GM19467 (cell line): ENCODE measurements at regions not wholly inside any gene's neighbourhood (a gene's known extent, or its start where the extent isn't known, plus 50 kb on each side); places are given as distances from the start of the nearest gene placed in this dataset.
A peak's percentile ranks its signal among the peaks of the same experiment; 100 is the strongest.

Source experiments
- ATAC-seq: cut with Tn5 transposase; IDR thresholded peaks from one replicate; pipeline ENCODE4 v1.9.1; 2021; ENCODE audit warnings: mild to moderate bottlenecking, moderate library complexity; ENCODE audit not compliant: unreplicated experiment

DNA sequence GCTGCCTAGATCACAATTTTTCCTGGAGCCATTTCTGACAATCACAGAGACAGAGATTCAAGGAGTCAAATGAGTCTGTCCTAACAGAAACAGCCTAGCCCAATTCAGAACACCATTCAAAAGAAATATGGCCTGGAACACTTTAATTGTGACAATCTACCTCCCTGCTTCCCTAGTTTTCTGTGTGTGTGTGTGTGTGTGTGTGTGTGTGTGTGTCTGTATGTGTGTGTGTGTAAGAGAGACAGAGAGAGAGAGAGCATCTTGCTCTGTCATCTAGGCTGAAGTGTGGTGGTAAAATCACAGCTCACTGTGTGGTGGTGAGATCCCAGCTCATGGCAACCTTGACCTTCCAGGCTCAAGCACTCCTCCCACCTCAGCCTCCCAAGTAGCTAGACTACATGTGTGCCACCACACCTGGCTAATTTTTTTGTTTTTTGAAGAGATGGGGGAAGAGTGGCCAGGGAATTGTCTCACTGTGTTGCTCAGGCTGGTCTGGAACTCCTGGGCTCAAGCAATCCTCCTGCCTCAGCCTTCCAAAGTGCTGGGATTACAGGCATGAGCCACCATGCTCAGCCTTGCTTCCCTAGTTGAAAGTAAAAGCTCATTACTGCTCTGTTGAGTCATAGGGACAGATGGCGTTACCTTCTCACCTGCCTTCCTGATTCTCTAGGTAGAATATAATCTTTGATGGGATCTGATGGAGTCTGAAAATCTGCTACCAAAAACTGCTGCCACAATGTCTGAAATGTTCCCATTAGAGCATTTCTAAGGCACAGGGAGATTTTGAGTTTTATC lies 89.6 kb upstream of the BEND6 start:
- ATAC-seq = no peak

DNA sequence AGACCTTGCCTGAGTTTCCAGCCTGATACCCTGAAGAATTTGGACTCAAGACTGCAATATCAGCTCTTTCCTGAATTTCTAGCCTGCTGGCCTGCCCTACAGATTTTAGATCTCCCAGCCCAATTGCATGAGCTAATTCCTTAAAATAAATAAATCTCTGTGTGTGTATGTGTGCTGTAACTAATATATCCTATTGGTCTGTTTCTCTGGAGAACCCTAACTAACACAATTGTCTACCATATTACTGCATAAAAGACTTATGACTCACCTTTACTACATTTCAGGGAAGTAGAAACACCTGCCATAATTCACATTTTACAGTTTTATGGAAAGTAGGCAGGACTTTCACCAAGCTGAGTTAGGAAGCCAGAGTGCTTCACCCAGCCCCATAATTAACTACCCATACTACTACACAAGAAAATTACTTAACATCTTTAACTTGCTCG lies 90.7 kb upstream of the BEND6 start:
- no peak for ATAC-seq

DNA sequence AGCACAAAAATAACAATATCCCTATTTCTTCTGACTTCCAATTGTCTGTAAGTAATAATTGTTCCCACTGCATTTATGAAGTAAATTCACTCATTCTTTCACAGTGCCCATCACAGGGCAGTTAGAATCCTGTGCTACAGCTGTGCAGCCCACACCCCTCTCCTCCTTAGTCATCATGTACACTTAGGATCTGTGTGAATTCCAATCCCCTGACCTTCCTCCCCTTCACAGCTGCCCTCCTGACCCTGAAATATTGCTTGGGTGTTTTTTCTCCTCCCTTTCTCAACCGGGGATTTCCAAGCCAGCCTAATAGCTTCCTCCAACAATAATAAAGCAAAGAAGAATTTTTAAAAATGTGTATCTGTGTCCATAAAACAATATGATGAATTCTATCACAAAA lies 91.5 kb upstream of the BEND6 start:
- ATAC-seq = no peak

DNA sequence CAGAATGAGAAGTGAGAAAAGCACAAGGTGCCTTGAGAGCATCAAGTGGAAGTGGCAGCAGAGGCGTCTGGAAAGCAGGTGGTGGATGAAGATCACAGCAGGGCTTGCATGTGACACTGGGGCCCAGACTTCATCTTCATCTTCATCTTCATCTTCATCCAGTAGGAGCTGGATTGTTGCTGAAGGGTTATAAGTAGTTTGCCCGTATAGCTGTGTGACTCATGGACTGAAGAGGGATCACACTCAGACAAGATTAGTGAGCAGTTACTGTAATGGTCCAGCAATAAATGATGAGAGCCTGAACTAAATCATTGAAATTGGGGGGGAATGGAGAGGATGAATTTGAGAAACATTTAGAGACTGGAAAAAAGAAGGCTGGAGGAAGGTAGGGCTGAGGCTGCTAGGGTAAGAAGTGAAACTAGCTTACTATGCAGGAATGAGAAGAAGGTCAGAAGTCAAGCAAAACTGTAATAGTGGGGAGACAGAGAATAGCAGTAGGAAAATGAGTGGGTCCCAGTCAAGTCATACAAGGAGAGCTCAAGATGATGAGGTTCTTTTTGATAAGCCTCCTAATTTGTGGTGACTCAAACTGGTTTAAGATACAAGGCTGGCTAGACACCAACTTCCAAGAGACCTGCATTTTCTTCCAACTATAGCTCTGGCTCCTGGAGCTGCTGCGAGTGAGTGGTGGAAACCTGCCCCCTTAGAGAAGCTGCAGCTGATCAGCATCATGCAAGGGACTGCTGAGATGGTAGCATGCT lies 92.3 kb upstream of the BEND6 start:
- no peak for ATAC-seq

- ATAC-seq = no peak
These were observed 94.4 kb upstream of the BEND6 start for GRCh38 chr6:56860475-56860874.

DNA sequence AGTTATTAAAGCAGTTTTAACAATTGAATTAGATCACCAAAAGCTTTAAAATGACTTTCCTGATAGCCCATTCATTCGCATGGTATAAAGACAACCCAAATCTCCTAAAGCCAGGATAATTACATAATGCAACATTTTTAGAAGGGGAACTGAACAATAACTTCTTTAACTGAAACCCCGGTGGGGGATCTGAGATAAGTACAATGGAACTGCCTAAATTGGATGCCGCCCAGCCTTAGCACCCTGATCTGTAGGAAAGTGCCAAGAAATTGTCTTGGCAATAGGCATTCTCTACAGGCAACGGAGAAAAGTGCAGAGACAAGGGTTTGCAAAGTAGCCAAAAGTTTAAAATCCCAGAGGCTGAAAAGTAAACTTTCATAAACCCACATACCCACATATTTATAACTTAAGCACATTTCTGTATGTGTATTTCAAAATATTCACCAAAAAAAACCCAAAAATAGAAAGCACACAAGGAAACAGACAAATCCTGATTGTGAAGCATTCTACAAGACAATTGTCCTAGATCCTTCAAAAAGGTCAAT lies 98.8 kb upstream of the BEND6 start:
- no peak for ATAC-seq

DNA sequence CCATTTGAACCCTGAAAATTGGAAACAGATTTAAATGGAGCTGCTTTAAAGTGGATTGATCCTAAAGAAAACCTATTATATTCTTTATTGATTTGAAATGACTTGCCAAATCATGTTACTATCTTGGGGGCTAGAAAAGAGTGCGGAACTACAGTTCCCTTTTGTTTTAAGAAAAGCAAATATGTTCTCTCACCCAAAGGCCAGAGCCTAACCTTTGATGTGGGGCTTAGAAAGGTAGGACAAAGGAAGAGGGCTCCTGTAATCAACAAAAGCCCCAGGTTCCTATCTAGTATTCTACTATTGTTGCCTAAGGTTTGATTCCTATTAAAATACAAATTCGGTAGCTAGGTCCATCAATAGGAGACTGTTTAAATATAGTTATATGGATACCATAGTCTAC lies 100.8 kb upstream of the BEND6 start:
- ATAC-seq = no peak

DNA sequence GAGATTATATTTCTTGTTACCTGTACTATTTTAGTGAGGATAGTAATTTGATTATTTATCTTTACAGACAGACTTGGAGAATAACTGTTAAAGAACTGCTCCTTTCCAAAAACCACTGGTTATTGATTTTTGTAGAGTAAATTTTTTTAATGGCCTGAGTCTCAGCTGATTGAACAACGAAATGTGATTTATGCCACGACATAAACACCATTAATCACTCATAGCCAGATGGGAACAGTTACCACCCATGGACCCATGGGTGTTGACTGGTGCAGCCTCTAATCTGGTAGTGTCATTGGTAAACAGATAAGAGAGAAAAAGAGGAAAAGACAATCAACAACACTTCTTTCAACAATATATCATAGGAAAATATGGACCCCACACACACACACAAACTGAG lies 101.4 kb upstream of the BEND6 start:
- no peak for ATAC-seq

DNA sequence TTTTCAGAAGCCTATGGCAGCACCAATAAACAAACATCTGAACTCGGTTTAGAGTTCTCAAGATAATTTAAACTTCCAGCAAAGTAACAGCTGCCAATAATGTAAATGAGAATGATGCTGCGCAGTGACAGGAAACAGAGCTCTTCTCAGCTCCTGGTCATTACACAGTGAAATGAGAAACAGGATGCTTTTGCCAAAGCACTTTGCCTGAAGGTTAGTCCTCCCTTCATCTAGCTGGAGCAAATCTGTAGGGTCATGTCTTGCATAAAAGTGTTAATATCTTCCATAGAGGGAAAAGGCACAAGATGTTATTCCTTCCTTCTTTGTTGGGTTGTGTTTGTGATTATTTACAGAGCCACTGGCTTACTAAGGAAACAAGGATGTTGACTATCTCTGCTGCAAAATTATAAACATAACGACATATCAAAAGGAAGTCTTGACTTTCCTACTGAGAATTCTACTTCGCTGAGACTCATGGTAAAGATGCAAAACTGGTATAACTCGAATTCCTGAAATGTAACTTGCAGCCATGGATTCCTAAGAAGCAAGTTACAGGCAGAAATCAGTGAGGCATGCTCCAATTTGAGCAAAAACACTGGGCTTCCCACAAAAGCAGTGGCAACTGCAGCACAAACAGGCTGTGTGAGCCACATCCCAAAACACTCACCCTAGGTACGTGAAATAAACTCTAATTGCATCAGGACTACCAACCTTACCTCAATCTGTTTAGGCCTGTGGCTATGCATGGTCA lies 102.5 kb upstream of the BEND6 start:
- ATAC-seq = peak; percentile 14

DNA sequence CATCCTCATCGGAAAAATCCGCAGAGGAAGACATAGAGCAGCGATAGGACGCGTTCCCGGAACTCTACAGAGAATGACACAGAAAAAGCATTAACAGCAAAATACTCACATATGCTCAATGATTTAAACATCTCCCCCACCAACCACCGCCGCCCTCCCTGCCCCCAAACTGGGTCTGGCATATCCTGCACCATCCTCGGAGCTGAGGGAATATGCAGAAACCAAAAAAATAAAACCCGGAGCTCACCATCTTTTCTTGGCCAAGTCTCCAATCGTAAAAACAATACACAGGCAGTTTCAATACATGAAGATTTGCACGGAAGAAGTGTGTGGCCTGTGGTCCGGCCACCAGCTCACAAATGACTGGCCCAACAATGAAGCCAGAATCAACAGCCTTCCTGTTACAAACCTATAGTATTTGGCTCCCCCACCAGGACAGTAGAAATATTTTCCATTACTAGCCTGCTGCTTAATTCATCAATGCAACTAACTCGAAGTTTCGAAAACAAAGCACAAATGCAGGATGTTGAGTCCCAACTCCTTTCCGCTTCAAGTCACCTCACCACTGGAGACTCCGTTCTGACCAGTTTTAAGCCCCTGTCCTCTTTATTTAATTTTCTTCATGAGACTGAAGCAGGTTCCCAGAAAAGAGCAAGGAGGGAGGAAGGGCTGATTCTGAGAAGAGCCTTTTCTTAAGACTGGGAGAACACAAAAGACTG lies 103.2 kb upstream of the BEND6 start:
- peak; percentile 91 for ATAC-seq

GRCh38 chr6:56851074-56851473 lies 103.8 kb upstream of the BEND6 start:
- no peak for ATAC-seq

DNA sequence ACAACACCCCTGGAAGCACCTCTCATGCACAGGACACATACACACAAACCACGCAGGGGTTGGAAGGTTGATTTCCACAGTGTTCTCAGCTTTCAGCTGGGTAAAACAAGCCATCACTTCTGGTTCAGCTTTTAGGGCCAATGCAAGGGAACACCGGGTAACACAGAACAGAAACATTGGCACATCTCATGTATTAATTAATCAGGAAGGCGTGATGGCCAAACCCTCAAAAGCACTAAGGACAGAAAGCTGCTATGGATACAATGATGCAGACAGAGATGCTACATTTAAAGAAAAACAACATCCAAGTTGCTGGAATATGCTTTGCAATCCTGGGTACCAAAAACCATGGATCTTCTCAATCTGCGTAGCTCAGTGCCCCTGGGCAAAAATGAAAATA lies 104.3 kb upstream of the BEND6 start:
- ATAC-seq = no peak

DNA sequence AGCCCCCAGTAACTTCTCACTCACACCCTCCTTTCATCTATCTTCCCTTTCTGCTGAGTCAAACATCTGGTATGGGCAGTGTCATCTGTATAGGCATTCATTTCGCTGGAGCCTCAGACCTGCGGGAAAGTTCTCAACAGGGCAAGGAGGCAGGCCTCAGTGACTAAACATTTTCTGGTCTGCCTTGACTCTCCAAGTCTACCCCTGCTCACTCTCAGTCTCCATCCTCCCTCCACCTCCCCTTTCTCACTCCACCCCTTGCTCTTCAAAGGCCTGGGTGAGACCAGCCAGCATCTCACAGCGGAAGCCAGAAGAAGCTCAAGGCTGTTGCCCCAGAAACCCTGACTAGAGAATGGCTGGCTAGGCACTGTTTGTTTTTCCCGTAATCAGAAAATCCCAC lies 105.0 kb upstream of the BEND6 start:
- ATAC-seq = no peak

GRCh38 chr6:56848105-56848504 lies 106.8 kb upstream of the BEND6 start:
- ATAC-seq = no peak

- ATAC-seq = no peak
These were observed 109.9 kb upstream of the BEND6 start for GRCh38 chr6:56845032-56845431.

DNA sequence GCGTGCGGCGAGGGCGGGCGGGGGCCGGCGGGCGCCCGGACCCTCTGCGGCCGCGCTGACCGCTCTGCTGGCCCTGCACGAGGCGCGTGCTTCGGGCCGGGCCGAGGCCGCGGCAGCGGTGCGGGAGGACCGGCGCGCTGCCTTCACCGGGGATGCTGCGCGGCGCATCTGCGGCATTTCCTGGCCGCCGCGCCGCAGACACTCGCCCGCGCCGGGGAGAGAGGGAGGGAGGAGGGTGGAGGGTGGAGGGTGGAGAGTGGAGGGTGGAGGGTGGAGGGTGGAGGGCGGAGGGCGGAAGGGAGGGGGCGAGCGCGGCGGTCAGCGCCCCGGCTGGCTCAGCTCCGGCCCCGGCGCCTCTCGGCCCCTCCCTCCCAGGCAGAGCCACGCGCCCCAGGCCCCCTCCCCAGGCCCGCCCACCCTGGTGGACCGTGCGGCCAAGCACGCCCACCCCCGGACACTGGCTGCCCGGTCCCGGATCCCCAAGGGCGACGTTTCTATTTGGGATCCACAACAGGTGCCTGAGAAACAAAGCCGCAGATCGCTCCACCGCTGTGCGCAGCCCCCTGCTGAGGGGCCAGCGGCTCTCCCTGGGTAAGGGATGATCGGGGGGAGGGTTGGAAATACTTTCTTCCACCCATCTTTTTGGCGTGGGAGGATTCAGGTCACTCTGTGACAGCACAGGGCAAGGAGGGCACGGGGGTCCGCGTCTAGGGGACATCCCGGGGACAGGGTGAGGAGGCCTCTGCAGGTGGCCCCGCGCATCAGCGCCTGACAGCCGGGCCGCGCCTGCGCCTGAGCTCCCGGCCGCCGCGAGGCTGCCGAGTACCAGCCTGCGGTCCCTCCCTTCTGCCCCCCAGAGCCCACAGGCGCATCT lies 111.2 kb upstream of the BEND6 start:
- peak; percentile 76 for ATAC-seq

GRCh38 chr6:56842686-56843475 lies 112.0 kb upstream of the BEND6 start:
- ATAC-seq = peak; percentile 17

DNA sequence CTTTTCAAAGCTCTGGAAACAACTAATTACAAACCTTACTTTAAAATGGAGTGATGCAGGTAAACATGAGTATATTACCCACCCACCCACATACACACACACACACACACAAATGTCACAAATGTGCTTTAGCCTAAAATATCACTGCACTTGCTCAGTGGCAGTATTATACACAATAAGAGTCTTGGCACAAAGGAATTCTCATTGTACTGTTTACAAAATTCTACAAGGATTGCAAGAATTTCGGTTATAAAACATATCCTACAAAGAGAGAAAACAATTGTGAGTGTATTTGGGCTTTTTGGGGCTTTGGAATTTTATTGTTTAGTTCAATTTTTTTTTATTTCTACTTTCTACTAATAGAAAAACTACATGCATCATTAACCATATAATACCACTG lies 113.2 kb upstream of the BEND6 start:
- ATAC-seq = no peak

DNA sequence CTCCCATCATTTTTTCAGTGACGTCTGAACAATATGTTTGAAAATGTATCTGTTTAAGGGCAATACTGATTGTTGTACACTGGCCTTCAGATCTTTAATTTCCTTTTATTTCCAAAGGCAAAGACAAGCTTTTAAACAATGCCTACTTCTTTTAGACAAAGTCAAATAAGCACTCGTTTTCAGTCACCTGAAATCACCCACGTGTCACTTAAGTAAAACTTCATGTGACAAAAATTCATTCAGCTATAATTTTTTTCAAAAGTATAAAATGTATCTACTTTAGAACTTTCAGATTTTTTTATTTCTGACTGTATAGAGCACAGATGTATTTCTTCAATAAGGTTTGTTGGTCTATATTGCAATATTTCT lies 113.5 kb upstream of the BEND6 start:
- ATAC-seq = no peak
